ENCODE measurements at regions not wholly inside any gene's neighbourhood (a gene's known extent, or its start where the extent isn't known, plus 50 kb on each side); places are given as distances from the start of the nearest gene placed in this dataset.

DNA sequence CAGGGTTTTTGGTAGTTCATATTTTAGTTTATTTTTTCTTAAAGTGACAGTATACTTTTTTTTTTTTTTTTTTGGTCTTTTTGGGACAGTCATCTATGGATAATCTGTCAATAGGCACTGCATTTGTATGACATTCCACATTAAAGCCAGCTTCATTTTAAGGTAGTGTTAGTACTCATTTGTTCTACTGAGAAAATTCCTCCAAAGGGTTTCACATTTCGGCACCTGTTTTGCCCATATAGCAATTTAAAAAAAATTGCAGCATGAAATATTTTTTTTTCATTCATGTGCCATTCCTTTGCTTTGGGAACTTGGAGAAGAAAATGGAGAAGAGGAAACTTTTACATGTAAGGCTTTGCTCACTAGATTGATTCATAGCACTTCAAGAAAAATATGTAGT is 276.3 kb upstream of the TCF4 start:
- no peak overlapping the region for H3K9ac ChIP-seq (ENCODE audit: insufficient read length, low read depth)
- no peak for TF ChIP-seq YY1 (IDR thresholded peaks at IDR 0.05; ENCODE audit: insufficient read depth, insufficient read length)
- no peak for TF ChIP-seq ZNF274 (IDR thresholded peaks at IDR 0.05; ENCODE audit: low read depth, low read length)
- TF ChIP-seq SUZ12 (IDR thresholded peaks at IDR 0.05; ENCODE audit: extremely low read depth, insufficient read depth, insufficient read length) = no peak
- H3K36me3 ChIP-seq (ENCODE audit: insufficient read depth, insufficient read length, low read length) = no peaks in the 10 kb centered on the region
- no peaks in the 10 kb centered on the region for H3K27me3 ChIP-seq (ENCODE audit: insufficient read depth, insufficient read length)
- no peak for DNase-seq (ENCODE audit: low read depth, low spot score)
- peaks cover 4% of the 10 kb centered on the region; the same call in 1 of the 2 replicates for H3K9me3 ChIP-seq (ENCODE audit: insufficient read depth, low read length)
- no peaks in the 10 kb centered on the region for H3K4me1 ChIP-seq (ENCODE audit: insufficient read depth, insufficient read length)
- no peak overlapping the region for H3K4me3 ChIP-seq (ENCODE audit: insufficient read length, low read depth)

GRCh38 chr18:55863876-55864275 is 275.9 kb upstream of the TCF4 start:
- H3K4me3 ChIP-seq (ENCODE audit: insufficient read length, low read depth) = no peak overlapping the region
- no peak overlapping the region for H3K9ac ChIP-seq (ENCODE audit: insufficient read length, low read depth)
- peaks cover 4% of the 10 kb centered on the region; the same call in 1 of the 2 replicates for H3K9me3 ChIP-seq (ENCODE audit: insufficient read depth, low read length)
- DNase-seq (ENCODE audit: low read depth, low spot score) = no peak
- TF ChIP-seq YY1 (IDR thresholded peaks at IDR 0.05; ENCODE audit: insufficient read depth, insufficient read length) = no peak
- no peak for TF ChIP-seq ZNF274 (IDR thresholded peaks at IDR 0.05; ENCODE audit: low read depth, low read length)
- no peak for TF ChIP-seq SUZ12 (IDR thresholded peaks at IDR 0.05; ENCODE audit: extremely low read depth, insufficient read depth, insufficient read length)
- H3K27me3 ChIP-seq (ENCODE audit: insufficient read depth, insufficient read length) = no peaks in the 10 kb centered on the region
- H3K36me3 ChIP-seq (ENCODE audit: insufficient read depth, insufficient read length, low read length) = no peaks in the 10 kb centered on the region
- no peaks in the 10 kb centered on the region for H3K4me1 ChIP-seq (ENCODE audit: insufficient read depth, insufficient read length)

DNA sequence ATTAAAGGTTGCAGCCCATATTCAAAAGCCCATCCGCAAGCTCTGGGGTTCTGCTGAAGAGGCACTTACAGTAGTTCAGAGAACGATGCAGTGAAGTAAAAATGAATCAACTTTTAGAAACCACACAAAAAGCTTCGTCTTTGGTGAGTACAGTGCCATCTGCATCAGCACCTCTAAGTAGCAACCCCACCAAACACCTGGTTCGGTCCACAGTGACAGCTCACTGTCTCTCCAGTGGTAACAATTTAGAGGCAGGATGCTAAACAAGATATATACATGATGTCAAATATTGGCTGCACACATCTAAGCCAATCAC is 275.4 kb upstream of the TCF4 start:
- DNase-seq (ENCODE audit: low read depth, low spot score) = no peak
- Histone ChIP-seq H3K9me3 (ENCODE audit: insufficient read depth, low read length) (peaks cover 4% of the 10 kb centered on the region; the same call in 1 of the 2 replicates), H3K36me3 (ENCODE audit: insufficient read depth, insufficient read length, low read length) (no peaks in the 10 kb centered on the region), H3K4me1 (ENCODE audit: insufficient read depth, insufficient read length) (no peaks in the 10 kb centered on the region), H3K9ac (ENCODE audit: insufficient read length, low read depth) (no peak overlapping the region), H3K27me3 (ENCODE audit: insufficient read depth, insufficient read length) (no peaks in the 10 kb centered on the region), H3K4me3 (ENCODE audit: insufficient read length, low read depth) (no peak overlapping the region)
- TF ChIP-seq SUZ12 (IDR thresholded peaks at IDR 0.05; ENCODE audit: extremely low read depth, insufficient read depth, insufficient read length) = no peak
- TF ChIP-seq ZNF274 (IDR thresholded peaks at IDR 0.05; ENCODE audit: low read depth, low read length) = no peak
- TF ChIP-seq YY1 (IDR thresholded peaks at IDR 0.05; ENCODE audit: insufficient read depth, insufficient read length) = no peak

DNA sequence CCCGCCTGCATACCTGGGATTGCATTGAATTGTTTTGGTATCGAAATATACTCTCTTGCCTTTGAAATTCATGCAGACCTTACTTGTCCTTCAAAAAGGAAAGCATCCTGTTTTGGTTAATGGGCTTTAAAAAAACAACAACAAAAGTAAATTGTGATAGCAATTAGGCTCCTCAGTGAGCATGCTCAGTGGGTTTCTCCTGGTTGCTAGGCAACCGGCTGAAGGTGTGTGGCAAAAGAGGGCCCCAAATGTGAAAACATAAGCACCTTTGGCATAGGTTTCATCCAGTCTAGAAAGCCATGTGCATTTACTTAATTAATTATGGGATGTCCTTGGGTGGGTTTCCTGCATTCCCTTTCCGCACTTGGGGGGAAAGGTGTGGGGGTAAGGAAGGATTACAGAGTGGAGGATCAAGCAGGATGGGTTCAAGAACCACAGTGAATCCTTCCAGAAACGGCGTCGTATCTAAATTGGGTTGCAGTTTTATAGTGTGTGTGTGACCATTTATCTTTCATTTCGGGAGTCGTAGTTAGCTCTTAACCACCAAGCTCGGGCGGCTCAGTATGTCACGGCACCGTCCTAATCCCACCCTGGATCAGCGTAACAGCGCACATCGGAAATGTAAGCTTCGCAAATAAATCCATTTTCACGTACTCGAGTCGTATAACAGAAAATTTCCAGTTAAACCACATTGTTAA is 274.9 kb upstream of the TCF4 start:
- Histone ChIP-seq H3K9me3 (ENCODE audit: insufficient read depth, low read length) (peaks cover 4% of the 10 kb centered on the region; the same call in 1 of the 2 replicates), H3K4me3 (ENCODE audit: insufficient read length, low read depth) (no peak overlapping the region), H3K9ac (ENCODE audit: insufficient read length, low read depth) (no peak overlapping the region), H3K36me3 (ENCODE audit: insufficient read depth, insufficient read length, low read length) (no peaks in the 10 kb centered on the region), H3K27me3 (ENCODE audit: insufficient read depth, insufficient read length) (no peaks in the 10 kb centered on the region), H3K4me1 (ENCODE audit: insufficient read depth, insufficient read length) (no peaks in the 10 kb centered on the region)
- DNase-seq (ENCODE audit: low read depth, low spot score) = no peak
- TF ChIP-seq YY1 (IDR thresholded peaks at IDR 0.05; ENCODE audit: insufficient read depth, insufficient read length) (no peak), SUZ12 (IDR thresholded peaks at IDR 0.05; ENCODE audit: extremely low read depth, insufficient read depth, insufficient read length) (no peak), ZNF274 (IDR thresholded peaks at IDR 0.05; ENCODE audit: low read depth, low read length) (no peak)

DNA sequence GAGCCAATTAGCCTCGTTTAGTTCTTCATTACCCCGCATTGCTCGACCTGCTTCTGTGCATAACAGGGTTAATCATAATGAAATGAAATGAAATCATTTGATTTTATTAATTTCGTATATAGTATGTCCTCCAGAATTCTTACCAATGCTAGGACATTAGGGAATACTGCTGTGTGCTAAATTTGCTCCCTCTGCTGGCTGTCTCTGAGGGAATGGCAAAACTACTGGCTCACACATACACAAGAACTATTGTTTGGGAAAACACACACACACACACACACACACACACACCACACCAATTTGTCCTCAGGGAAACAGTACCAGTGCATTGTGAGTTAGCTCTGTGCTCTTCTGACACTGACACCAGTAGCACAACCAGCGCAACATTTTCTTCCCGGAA is 273.3 kb upstream of the TCF4 start:
- no peaks in the 10 kb centered on the region for H3K27me3 ChIP-seq (ENCODE audit: insufficient read depth, insufficient read length)
- H3K9ac ChIP-seq (ENCODE audit: insufficient read length, low read depth) = no peak overlapping the region
- peaks cover 4% of the 10 kb centered on the region; the same call in 1 of the 2 replicates for H3K9me3 ChIP-seq (ENCODE audit: insufficient read depth, low read length)
- H3K4me1 ChIP-seq (ENCODE audit: insufficient read depth, insufficient read length) = no peaks in the 10 kb centered on the region
- no peak overlapping the region for H3K4me3 ChIP-seq (ENCODE audit: insufficient read length, low read depth)
- TF ChIP-seq YY1 (IDR thresholded peaks at IDR 0.05; ENCODE audit: insufficient read depth, insufficient read length) = no peak
- no peak for TF ChIP-seq ZNF274 (IDR thresholded peaks at IDR 0.05; ENCODE audit: low read depth, low read length)
- TF ChIP-seq SUZ12 (IDR thresholded peaks at IDR 0.05; ENCODE audit: extremely low read depth, insufficient read depth, insufficient read length) = no peak
- DNase-seq (ENCODE audit: low read depth, low spot score) = no peak
- no peaks in the 10 kb centered on the region for H3K36me3 ChIP-seq (ENCODE audit: insufficient read depth, insufficient read length, low read length)

- no peak for DNase-seq (ENCODE audit: low read depth, low spot score)
- H3K9ac ChIP-seq (ENCODE audit: insufficient read length, low read depth) = no peak overlapping the region
Observed at GRCh38 chr18:55858661-55859515, 270.9 kb upstream of the TCF4 start.

GRCh38 chr18:55857956-55858355 is 270.0 kb upstream of the TCF4 start:
- H3K36me3 ChIP-seq (ENCODE audit: insufficient read depth, insufficient read length, low read length) = no peaks in the 10 kb centered on the region
- TF ChIP-seq SUZ12 (IDR thresholded peaks at IDR 0.05; ENCODE audit: extremely low read depth, insufficient read depth, insufficient read length) (no peak), YY1 (IDR thresholded peaks at IDR 0.05; ENCODE audit: insufficient read depth, insufficient read length) (no peak), ZNF274 (IDR thresholded peaks at IDR 0.05; ENCODE audit: low read depth, low read length) (no peak)
- peaks cover 8% of the 10 kb centered on the region; the same call in 1 of the 2 replicates for H3K9me3 ChIP-seq (ENCODE audit: insufficient read depth, low read length)
- no peak overlapping the region for H3K9ac ChIP-seq (ENCODE audit: insufficient read length, low read depth)
- DNase-seq (ENCODE audit: low read depth, low spot score) = no peak
- no peaks in the 10 kb centered on the region for H3K27me3 ChIP-seq (ENCODE audit: insufficient read depth, insufficient read length)
- H3K4me3 ChIP-seq (ENCODE audit: insufficient read length, low read depth) = no peak overlapping the region
- H3K4me1 ChIP-seq (ENCODE audit: insufficient read depth, insufficient read length) = no peaks in the 10 kb centered on the region

More at GRCh38 chr18:55858661-55859515, 270.9 kb upstream of the TCF4 start:
- H3K27me3 ChIP-seq (ENCODE audit: insufficient read depth, insufficient read length) = no peaks in the 10 kb centered on the region
- no peaks in the 10 kb centered on the region for H3K4me1 ChIP-seq (ENCODE audit: insufficient read depth, insufficient read length)
- H3K4me3 ChIP-seq (ENCODE audit: insufficient read length, low read depth) = no peak overlapping the region
- TF ChIP-seq ZNF274 (IDR thresholded peaks at IDR 0.05; ENCODE audit: low read depth, low read length) (no peak), YY1 (IDR thresholded peaks at IDR 0.05; ENCODE audit: insufficient read depth, insufficient read length) (no peak), SUZ12 (IDR thresholded peaks at IDR 0.05; ENCODE audit: extremely low read depth, insufficient read depth, insufficient read length) (no peak)
- peaks cover 4% of the 10 kb centered on the region; the same call in 1 of the 2 replicates for H3K9me3 ChIP-seq (ENCODE audit: insufficient read depth, low read length)
- no peaks in the 10 kb centered on the region for H3K36me3 ChIP-seq (ENCODE audit: insufficient read depth, insufficient read length, low read length)
